ENCODE measurements at regions not wholly inside any gene's neighbourhood (a gene's known extent, or its start where the extent isn't known, plus 50 kb on each side); places are given as distances from the start of the nearest gene placed in this dataset.

GRCh38 chr10:131678171-131678570, 222.6 kb upstream of the PPP2R2D start:
- TF ChIP-seq RAD21 (conservative IDR thresholded peaks at IDR 0.05 in 1 of 2, IDR thresholded peaks at IDR 0.05 in 1 of 2) (no peak), CHD2 (IDR thresholded peaks at IDR 0.05; ENCODE audit: low read length, partially characterized antibody) (no peak), POLR2A (IDR thresholded peaks at IDR 0.05; ENCODE audit: low read length) (no peak), USF2 (IDR thresholded peaks at IDR 0.05) (no peak), CTCF (IDR thresholded peaks at IDR 0.05) (no peak), TP53 (CRISPR knock-in tag; IDR thresholded peaks at IDR 0.05) (no peak), SMC3 (IDR thresholded peaks at IDR 0.05) (no peak), MYC (IDR thresholded peaks at IDR 0.05; ENCODE audit: borderline replicate concordance, low read length) (no peak), JUN (IDR thresholded peaks at IDR 0.05) (no peak), FOSB (CRISPR knock-in tag; IDR thresholded peaks at IDR 0.05) (no peak), CEBPB (IDR thresholded peaks at IDR 0.05) (no peak), CBX8 (IDR thresholded peaks at IDR 0.05) (no peak), PBX3 (IDR thresholded peaks at IDR 0.05) (no peak), MAX (IDR thresholded peaks at IDR 0.05) (no peak)
